GM13976 (cell line): ENCODE measurements at regions not wholly inside any gene's neighbourhood (a gene's known extent, or its start where the extent isn't known, plus 50 kb on each side); places are given as distances from the start of the nearest gene placed in this dataset.

ENCODE experiments used
- DNase-seq: peaks from one replicate; pipeline ENCODE4 v3.0.0; 2012; ENCODE audit warnings: low spot score
- in situ Hi-C: fragments of 300-500 bp; cut with MboI; formaldehyde crosslinking; loops from one replicate; pipeline ENCODE4 v1.12.0; 2022; ENCODE audit warnings: low sequenced_read_pairs, mixed read lengths, inconsistent platforms; ENCODE audit not compliant: unreplicated experiment
- TF ChIP-seq, protein P1 (sequence below): IDR thresholded peaks from 2 replicates; pipeline ENCODE4 v1.5.1; 2012; ENCODE audit warnings: borderline replicate concordance, mild to moderate bottlenecking; ENCODE audit not compliant: insufficient read depth; ENCODE audit errors: extremely low read depth, missing control alignments, control extremely low read depth

DNA sequence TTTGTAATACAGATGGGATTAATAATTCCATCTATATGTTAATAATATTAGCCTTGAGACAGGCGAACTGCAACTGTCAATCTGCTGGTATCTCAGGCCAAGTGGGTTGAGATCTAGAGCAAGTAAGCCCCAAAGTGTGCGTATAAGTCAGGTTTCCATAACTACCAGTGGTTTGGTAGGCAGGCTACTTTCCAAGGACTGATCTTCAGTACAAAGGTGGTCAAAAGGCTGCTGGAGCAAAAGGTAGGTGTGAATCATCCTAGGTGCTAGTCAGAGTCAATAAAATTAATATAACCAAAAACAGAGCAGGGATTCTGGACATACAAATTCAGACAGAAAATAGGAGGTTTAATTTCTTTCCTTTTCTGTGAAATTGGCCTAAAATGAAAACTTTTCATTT lies 328.0 kb downstream of the TGFB2 start:
- DNase-seq: no peak
- in situ Hi-C loops: no loop called here
- TF ChIP-seq, protein P1, sequence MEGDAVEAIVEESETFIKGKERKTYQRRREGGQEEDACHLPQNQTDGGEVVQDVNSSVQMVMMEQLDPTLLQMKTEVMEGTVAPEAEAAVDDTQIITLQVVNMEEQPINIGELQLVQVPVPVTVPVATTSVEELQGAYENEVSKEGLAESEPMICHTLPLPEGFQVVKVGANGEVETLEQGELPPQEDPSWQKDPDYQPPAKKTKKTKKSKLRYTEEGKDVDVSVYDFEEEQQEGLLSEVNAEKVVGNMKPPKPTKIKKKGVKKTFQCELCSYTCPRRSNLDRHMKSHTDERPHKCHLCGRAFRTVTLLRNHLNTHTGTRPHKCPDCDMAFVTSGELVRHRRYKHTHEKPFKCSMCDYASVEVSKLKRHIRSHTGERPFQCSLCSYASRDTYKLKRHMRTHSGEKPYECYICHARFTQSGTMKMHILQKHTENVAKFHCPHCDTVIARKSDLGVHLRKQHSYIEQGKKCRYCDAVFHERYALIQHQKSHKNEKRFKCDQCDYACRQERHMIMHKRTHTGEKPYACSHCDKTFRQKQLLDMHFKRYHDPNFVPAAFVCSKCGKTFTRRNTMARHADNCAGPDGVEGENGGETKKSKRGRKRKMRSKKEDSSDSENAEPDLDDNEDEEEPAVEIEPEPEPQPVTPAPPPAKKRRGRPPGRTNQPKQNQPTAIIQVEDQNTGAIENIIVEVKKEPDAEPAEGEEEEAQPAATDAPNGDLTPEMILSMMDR: no peak

DNA sequence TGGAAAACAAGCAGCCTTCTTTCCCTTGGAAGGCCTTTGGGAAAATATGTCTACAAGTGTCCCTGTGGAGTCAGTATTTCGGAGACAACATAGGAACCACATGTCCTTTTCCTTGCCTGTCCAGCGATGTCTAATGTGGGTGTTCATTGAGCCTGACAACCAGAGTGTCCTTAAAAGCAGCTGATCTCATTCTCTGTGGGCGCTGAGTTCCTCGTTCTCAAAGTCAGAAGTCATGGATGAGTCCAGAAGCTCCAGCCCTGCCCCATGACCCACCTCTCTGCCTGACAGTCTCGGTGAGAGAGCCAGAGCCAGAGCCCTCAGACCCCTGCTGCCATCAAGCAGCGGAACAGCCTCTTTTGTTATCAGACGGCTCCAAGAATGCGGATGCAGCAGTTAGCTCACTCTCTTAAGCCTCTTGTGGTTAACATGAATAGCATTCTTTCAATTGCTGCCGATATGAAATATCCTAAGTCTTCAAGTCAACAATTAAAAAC lies 329.2 kb downstream of the TGFB2 start:
- no peak for DNase-seq
- in situ Hi-C loops: no loop called here
- TF ChIP-seq, protein P1: no peak

DNA sequence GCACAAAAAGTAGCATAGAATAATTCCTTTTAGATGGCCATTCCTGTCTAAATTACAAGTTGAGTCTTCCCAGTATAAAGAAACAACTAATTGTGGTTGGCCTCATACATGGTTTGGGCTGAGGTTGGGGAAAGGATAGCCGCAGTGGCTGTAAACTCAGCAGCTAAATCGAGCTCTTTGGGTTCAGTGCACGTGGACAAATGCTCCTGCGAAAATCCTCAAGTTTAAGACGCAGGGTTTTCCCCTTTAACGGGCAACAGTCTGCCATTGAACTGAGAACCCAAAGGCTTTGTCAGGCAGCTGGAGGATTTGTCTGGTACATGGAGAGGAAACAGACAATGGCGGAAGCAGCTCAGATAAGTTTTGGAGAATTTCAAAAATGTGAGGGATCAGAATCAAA lies 331.9 kb downstream of the TGFB2 start:
- DNase-seq: no peak
- TF ChIP-seq, protein P1: no peak
- in situ Hi-C loops: no loop called here

DNA sequence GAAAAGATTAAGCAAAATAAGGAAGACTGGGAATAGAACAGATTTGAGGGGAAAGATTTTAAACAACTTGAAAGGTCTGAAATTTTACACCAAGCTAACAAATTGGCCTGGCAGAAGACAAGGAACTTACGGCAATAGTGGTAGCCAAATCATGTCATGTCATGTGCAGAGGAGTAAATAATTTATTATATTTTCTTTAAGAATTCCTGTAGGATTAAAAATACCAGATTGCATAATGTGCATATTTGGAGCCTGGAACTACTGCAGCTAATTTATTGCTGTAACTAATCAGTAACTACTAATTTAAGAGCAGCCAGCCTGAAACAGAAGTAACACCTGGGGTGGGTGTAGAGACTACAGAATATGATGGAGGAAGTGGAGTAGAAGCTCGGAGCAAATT lies 334.3 kb downstream of the TGFB2 start:
- in situ Hi-C loops: no loop called here
- TF ChIP-seq, protein P1: no peak
- DNase-seq: no peak

DNA sequence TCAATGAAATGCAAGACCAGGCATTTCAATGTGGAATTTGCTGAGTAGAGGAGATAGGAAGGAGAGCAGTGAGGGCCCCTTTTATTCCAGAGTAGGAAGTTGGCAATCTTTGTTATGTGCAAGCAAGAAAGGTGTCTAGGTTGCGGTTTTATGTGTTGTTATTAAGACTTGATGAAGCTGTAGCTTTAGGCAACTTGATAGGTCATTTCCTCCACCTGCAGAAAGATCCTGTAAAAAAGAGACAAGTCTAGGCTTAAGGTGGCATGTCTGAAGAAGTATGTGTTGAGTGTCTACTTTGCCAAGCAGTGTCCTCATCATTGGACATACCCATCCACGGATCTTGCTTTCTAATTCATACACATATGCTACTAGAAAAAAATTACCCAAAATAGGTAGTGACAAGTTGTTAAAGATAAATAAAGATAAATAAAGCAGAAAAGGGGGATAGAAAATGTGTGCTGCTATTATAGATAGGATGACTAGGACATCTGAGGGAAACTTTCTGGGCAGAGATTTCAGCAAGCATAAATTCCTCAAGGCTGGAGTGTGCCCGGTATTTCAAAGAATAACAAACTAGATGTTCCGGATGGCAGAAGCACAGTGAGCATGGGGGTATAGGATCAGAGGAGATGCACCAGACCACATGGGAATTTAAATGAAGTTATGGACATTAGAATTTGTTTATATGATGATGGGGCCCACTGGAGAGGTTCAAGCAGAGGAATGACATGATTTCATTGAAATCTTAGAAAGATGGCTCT lies 335.0 kb downstream of the TGFB2 start:
- TF ChIP-seq, protein P1: no peak
- DNase-seq: no peak
- in situ Hi-C loops: no loop called here

DNA sequence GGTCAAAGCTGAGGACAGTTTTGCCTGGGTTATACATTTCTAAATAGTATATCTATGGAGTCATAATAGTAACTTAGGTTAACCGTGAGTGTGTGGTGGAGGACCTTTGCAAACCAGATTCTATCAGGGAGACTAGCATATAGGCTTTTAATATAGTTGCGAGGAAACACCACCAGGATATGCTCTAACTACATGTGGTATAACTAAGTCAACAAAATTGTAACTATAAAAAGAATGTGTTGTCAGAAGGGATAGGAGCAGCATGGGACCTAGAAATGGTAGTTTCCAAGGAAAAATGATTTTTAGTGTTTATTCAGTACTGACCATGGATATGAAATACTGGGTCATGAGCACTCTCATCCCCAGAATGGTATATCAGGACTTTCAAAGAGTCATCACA lies 338.1 kb downstream of the TGFB2 start:
- TF ChIP-seq, protein P1: no peak
- in situ Hi-C loops: no loop called here
- no peak for DNase-seq
